IPS DF 19.7 (cell line): ENCODE measurements at regions not wholly inside any gene's neighbourhood (a gene's known extent, or its start where the extent isn't known, plus 50 kb on each side); places are given as distances from the start of the nearest gene placed in this dataset.
"Not testable (repeated sequence)": the region's sequence is repeated elsewhere in the genome, so short reads cannot be mapped to it uniquely, and the experiment has no call there.

Experiments used
- DNase-seq: peaks from one replicate; pipeline ENCODE4 v3.0.0-alpha.2; 2013; ENCODE audit warnings: low read depth, low spot score

DNA sequence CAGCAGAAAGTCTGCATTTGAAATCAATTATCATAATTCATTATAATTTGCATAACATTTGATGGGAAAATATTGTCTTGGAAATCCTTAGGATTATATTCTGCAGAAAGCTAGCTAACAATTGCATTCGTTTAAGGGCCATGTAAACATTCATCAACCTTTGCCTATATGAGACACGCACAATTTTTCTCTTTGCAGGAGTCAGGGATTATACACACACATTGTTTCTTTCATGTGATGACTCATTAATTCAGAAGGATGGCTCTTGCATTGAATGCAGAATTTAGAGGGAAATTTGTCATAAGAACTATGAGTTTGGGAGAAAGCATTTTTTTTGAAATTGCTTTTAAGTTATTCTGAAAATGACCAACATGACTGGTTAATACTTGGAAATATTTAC is 844.7 kb downstream of the DIPK2A start:
- no peak for DNase-seq

DNA sequence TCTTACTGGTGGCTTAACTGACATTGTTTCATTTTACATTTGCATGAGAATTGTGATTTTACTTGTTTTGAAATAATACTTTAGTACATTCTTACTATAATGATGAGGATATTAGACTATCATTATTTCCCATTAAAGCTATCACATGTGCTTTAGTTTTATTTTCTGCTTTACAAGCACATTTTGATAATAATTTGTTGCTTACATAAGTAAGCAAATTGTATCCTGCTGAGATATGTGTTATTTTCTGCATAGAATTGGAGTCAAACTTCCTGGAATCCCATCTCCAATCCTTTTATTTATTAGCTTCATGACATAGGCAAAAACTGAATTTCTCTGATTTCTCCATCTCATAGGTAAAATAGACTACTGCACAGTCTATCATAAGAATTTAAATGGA is 847.4 kb downstream of the DIPK2A start:
- DNase-seq, result no peak

DNA sequence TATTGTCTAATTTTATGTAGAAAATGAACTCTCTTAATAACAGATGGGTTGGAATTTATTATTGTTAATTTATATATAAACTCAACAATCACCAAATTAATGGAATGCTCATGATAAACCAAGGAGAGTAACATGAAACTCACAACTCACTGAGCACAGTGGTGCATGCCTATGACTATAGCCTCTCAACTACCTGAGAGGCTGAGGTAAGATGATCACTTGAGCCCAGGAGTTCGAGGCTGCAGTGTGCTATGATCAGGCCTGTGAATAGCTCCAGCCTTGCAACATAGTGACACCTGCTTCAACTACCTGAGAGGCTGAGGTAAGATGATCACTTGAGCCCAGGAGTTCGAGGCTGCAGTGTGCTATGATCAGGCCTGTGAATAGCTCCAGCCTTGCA is 848.6 kb downstream of the DIPK2A start:
- DNase-seq, result not testable (repeated sequence)

DNA sequence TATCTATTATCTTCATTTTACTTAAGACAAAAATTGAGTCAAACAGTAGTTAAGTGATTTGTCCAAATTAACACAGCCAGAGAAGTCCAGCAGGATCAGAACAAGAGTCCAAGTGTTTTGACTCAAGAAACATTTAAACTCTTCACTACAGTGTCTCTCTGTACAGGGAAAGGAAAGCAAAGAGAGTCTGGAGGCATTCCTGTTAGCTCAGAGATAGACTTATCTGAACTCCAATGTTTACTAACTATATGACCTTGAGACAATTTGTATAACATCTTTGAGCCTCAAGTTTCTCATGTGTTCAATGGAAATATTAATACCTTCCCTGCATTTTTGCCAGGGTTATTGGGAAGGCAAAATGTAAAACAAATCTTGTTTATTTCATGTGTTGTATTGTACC is 849.1 kb downstream of the DIPK2A start:
- DNase-seq, result no peak

DNA sequence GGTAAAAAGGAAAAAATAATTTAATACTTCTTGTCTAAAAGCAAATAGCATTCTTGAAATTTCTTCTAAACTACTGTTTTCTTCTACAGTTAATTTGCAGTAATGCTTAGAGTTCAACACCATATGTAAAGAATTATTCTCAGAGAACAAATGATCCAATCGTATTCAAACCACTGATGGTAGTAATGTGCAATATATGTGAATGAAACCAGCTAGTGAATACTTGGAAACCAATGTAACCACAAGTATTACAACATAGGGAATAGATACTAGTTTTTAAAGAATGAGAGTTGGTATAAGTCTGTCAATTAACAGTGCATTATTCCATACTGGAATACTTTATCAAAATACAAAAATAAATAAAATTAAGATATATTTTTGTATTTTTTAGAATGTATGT is 850.0 kb downstream of the DIPK2A start:
- DNase-seq, result no peak

DNA sequence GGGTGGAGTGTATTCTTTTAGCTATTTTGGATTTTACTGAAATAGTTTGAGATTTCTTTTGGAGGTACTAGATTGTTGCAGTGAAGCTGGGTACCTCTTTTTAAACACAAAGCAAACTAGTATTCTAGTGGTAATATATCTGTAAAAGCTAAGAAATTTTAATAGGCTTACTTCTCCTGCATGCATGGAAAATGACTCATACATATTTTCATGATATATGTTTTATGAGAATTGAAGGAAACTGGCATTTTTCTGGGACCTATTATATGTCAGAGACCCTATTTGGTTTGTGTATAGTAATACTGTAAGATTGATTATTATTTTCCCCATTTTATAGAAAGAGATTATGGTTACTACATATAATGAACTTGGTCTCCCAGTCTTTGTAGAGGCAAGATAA is 851.0 kb downstream of the DIPK2A start:
- DNase-seq, result no peak

DNA sequence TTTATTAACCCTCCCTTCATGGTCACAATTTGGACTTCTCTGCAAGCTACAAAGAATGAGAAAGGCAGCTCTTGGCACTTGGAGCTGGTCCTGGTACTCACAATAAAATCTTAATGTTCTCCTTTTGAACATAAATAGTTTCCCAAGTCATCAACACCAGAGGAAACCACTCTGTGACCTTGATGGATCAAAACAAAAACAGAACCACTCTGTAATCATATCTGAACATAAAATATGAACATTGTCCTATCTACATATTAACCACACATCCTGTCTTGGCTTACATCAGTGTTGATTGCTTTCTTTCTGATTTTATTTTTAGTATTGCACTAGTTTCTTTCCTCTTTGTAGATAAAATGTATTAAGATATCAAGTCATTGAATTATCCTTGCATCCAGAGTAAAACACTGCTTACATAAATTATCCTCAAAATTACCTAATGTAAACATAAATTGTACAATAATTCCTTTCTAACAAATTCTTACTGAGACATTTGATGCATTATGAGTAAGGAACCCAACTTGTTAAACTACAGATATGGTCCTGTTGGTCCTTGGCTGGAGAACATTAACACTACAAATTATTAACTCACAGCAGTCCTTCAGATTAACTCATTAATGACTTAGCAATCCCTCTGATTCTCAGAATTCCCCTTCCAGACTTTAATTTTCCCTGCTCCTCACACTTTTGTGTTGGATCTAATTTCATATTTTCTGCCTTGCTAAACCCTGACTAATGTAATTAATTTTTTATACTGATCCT is 860.5 kb downstream of the DIPK2A start:
- DNase-seq, result no peak

GRCh38 chr3:144839991-144840390 is 868.4 kb downstream of the DIPK2A start:
- DNase-seq, result no peak

DNA sequence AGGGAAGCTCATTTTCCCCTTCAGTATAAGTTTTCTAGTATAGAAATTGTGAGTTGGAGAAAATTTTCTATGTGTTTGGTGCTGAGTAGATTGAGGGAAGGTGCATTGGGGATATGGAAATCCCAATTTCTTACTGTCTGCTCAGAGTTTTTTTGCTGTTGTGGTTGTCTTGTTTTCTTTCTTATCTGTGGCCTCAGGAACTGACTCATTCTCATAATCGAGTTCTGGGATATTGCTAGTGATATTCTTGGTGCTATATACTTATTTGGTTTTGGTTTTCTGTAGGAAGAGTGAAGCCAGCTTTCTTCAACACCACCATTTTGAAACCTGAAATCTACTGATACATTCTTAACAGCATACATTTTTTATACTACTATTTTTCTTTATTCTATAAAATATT is 869.2 kb downstream of the DIPK2A start:
- no peak for DNase-seq

DNA sequence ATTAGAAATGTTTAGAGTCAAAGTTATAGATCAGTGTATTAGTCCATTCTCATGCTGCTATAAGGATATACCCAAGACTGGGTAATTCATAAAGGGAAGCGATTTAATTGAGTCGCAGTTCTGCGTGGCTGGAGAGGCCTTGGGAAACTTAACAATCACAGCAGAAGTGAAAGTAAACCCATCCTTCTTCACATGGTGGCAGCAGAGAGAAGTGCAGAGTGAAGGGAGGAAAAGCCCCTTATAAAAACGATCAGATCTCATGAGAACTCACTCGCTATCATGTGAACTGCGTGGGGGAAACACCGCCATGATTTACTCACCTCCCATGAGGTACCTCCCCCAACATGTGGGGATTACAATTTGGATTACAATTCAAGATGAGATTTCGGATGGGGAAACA is 871.5 kb downstream of the DIPK2A start:
- no peak for DNase-seq

DNA sequence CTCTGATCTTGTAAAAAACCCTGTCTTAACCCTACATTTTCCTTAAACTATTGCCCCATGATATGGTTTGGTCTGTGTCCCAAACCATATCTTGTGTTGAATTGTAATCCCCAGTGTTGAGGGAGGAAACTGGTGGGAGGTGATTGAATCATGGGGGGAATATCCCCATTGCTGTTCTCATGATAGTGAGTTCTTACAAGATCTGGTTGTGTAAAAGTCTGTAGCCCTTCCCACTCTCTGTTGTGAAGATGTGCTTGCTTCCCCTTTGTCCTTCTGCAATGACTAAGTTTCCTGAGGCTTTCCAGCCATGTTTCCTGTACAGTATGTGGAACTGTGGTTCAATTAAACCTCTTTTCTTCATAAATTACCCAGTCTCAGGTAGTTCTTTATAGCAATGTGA is 881.4 kb downstream of the DIPK2A start:
- DNase-seq, result no peak

GRCh38 chr3:144854020-144854419 is 882.4 kb downstream of the DIPK2A start:
- not testable (repeated sequence) for DNase-seq

DNA sequence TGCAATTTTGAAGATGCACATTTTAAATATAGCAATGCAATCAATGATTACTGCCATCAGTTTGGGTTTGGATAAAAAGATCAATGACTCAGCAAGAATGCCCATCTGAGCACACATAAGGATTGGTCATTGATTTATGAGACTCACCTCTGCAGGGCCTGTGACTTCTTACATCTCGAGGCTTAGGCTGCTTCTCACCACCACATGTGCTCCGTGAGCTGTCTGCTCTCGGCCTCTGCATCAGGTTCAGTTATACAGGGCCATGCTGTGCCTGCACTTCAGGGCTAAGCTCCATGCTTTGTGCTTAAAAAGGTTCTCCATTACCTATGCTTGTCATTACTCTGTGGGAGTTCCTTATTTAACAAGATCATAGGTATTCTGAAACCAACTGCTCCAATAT is 887.5 kb downstream of the DIPK2A start:
- no peak for DNase-seq

GRCh38 chr3:144864646-144865045 is 893.0 kb downstream of the DIPK2A start:
- DNase-seq, result no peak

GRCh38 chr3:144865948-144866347 is 894.3 kb downstream of the DIPK2A start:
- no peak for DNase-seq

DNA sequence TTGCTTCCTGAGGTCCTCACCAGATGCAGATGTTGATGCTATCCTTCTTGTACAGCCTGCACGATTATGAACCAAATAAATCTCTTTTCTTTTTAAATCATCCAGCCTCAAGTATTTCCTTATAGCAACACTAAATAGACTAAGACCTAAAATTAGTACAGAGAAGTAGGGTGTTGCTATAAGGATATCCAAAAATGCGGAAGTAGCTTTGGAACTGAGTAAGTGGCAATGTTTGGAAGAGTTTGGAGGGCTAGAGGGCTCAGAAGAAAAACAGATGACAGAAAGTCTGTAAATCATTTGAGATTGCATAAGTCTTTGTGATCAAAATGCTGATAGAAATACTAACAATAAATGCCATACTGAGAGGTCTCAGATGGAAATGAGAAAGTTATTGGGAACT is 894.9 kb downstream of the DIPK2A start:
- DNase-seq, result no peak

DNA sequence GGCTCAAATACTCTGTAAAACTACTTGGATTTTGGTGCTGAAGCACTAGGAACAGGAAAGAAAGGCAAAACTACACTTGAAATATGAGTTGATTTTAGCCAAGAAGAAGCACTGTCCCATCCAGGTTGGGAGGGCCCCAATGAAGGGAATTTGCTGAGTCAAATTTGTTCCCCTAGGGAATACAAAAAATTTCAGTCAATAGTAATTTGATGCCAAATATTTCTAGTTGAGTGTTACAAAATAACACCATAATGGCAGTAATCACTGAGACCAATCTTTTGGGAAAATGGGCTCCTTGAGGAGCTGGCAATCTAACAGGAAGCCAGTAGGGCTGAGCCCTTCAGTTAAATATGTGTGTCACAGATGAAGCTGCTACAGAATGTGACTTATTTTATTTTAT is 896.9 kb downstream of the DIPK2A start:
- no peak for DNase-seq

- no peak for DNase-seq
These were observed 901.4 kb downstream of the DIPK2A start for GRCh38 chr3:144873066-144873465.

- DNase-seq, result no peak
These were observed 903.6 kb downstream of the DIPK2A start for GRCh38 chr3:144875211-144875610.

- no peak for DNase-seq
These were observed 905.7 kb downstream of the DIPK2A start for GRCh38 chr3:144877356-144877755.

GRCh38 chr3:144879701-144880100 is 908.1 kb downstream of the DIPK2A start:
- no peak for DNase-seq

GRCh38 chr3:144893980-144894379 is 922.4 kb downstream of the DIPK2A start:
- DNase-seq, result no peak

DNA sequence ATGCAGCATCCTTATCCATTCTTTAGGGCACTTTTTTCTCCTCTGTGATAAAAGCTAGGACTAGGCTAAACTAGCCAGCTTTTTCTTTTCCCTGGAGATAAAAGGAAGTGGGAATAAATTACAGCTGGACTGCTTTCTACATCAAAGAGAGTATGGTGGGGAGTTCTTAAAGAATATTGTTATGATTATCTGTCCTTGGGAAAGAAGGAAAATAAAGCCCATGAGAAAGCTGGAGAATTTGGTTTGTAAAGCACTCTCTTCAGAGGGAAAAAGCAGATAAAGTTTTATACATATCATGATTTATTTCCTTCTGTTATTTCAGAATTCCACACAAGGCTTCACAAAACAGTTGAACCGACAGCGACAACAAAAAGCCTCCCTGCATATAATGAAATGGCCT is 923.0 kb downstream of the DIPK2A start:
- DNase-seq, result no peak

GRCh38 chr3:144900366-144900765 is 928.7 kb downstream of the DIPK2A start:
- DNase-seq, result no peak
